Tibial nerve (tissue), 3 donors: ENCODE measurements at regions not wholly inside any gene's neighbourhood (a gene's known extent, or its start where the extent isn't known, plus 50 kb on each side); places are given as distances from the start of the nearest gene placed in this dataset.

Source experiments
- CTCF ChIP-seq, 5 experiments: fragments of 200-600 bp in 3 of 5; fragments of 450-650 bp in 2 of 5; sonication (generic) in 3 of 5; IDR thresholded peaks; one replicate each; pipeline ENCODE4 v1.5.1; 2016 to 2019; ENCODE audit warnings: antibody characterized with exemption in 5 of 5, mild to moderate bottlenecking in 3 of 5, moderate library complexity in 2 of 5
- POLR2A ChIP-seq, 2 donors: fragments of 450-650 bp; IDR thresholded peaks; one replicate each; pipeline ENCODE4 v1.6.1; 2017; ENCODE audit warnings: antibody characterized with exemption in 2 of 2, mild to moderate bottlenecking in 2 of 2, moderate library complexity in 2 of 2

- TF ChIP-seq CTCF (IDR thresholded peaks at IDR 0.05): no peak
- TF ChIP-seq POLR2A (IDR thresholded peaks at IDR 0.05): no peak
Observed at GRCh38 chr5:123751670-123752069, 239.7 kb downstream of the CSNK1G3 start.
